Type B pancreatic cell (in vitro differentiated cells): ENCODE measurements at regions not wholly inside any gene's neighbourhood (a gene's known extent, or its start where the extent isn't known, plus 50 kb on each side); places are given as distances from the start of the nearest gene placed in this dataset.

Source experiments
- DNase-seq: peaks from one replicate; pipeline ENCODE4 v3.0.0; 2021; ENCODE audit warnings: mixed read lengths; ENCODE audit not compliant: unreplicated experiment; ENCODE audit errors: extremely low spot score
- H3K27ac Mint-ChIP-seq: 2 replicates; pipeline ENCODE4 v1.8.0; 2021; ENCODE audit warnings: mild to moderate bottlenecking, mixed read lengths
- H3K27me3 Mint-ChIP-seq: 2 replicates; pipeline ENCODE4 v1.8.0; 2021; ENCODE audit warnings: mixed read lengths
- H3K36me3 Mint-ChIP-seq: 2 replicates; pipeline ENCODE4 v1.8.0; 2021; ENCODE audit warnings: mixed read lengths
- H3K4me1 Mint-ChIP-seq: one replicate; pipeline ENCODE4 v1.8.0; 2021; ENCODE audit warnings: mixed read lengths; ENCODE audit not compliant: unreplicated experiment
- H3K4me3 Mint-ChIP-seq: 2 replicates; pipeline ENCODE4 v1.8.0; 2021; ENCODE audit warnings: mild to moderate bottlenecking, mixed read lengths
- H3K9me3 Mint-ChIP-seq: 2 replicates; pipeline ENCODE4 v1.8.0; 2021; ENCODE audit warnings: mixed read lengths
- TF ChIP-seq, protein P1 (sequence below): fragments of 200-600 bp; sonication (generic); conservative IDR thresholded peaks from 2 replicates; pipeline ENCODE4 v1.5.0; 2021; ENCODE audit warnings: antibody characterized with exemption, mild to moderate bottlenecking

DNA sequence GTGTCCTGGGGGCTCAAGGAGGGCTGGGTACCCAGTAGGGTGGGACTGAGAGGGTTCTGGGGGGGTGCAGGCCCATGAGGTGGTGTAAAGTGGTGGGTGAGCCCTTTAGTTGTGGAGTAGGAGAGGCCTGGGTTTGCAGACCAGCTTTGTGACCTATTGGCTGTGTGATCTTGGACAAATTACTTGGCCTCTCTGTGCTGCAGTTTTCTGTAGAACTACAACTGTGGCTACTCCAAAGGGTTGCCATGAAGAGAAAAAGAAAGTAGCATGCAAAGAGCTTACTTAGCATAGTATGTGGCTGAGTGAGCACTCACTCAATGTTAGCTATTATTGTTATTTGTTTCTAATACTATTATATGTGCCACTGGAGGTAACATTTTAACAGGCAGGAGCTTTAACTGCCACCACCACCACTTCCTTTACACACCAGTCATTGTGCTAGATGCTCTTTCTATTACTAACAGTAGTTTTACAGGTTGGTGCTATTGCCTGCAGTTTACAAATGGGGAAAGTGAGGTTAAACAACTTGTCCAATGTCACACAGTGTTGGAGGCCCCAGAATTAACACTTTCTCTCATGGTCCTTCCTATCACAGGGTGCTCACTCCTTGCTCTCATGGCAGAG is 286.8 kb downstream of the DHX35 start:
- Mint-ChIP-seq H3K36me3 (no peaks in the 10 kb centered on the region), H3K27me3 (peaks cover 23% of the 10 kb centered on the region), H3K27ac (no peak overlapping the region), H3K4me3 (no peak overlapping the region), H3K9me3 (no peaks in the 10 kb centered on the region), H3K4me1 (peaks cover 32% of the 10 kb centered on the region)
- TF ChIP-seq, protein P1, sequence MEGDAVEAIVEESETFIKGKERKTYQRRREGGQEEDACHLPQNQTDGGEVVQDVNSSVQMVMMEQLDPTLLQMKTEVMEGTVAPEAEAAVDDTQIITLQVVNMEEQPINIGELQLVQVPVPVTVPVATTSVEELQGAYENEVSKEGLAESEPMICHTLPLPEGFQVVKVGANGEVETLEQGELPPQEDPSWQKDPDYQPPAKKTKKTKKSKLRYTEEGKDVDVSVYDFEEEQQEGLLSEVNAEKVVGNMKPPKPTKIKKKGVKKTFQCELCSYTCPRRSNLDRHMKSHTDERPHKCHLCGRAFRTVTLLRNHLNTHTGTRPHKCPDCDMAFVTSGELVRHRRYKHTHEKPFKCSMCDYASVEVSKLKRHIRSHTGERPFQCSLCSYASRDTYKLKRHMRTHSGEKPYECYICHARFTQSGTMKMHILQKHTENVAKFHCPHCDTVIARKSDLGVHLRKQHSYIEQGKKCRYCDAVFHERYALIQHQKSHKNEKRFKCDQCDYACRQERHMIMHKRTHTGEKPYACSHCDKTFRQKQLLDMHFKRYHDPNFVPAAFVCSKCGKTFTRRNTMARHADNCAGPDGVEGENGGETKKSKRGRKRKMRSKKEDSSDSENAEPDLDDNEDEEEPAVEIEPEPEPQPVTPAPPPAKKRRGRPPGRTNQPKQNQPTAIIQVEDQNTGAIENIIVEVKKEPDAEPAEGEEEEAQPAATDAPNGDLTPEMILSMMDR: no peak
- no peak for DNase-seq

DNA sequence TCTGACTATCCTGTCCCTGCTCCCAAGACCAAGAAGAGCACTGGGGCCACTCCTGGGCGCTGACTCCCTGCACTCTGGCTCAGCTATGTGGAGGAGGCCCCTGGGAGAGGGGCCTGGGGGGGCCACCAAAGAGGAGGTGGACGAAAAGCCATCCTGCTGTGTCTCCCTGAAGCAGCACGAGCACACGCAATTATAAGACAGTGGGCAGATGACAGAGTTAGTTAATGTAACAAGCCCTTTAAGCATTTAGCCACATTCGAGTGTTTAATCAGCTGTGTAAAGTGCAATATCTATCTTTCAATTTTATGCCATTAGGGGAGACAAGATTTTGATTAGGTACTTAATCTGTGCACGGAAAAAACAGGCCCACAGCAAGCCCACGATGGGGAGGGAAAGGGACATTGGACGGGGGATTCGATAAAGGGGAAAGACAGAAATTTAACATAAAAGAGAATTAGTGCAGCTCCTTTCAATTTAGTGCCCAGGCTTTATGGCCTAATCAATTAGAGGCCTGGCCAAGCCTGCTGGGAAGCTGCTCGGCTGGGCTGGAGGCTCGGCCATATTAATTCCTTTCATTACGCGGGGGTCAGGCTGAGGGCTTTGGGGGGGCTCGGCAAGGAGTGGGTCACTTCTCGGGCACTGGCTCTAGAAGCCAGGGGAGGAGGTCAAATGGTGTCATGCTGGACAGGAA is 286.2 kb downstream of the DHX35 start:
- Mint-ChIP-seq H3K27ac (no peak overlapping the region), H3K36me3 (no peaks in the 10 kb centered on the region), H3K4me3 (no peak overlapping the region), H3K4me1 (peaks cover 28% of the 10 kb centered on the region), H3K27me3 (peaks cover 25% of the 10 kb centered on the region), H3K9me3 (no peaks in the 10 kb centered on the region)
- no peak for DNase-seq
- TF ChIP-seq, protein P1: no peak

DNA sequence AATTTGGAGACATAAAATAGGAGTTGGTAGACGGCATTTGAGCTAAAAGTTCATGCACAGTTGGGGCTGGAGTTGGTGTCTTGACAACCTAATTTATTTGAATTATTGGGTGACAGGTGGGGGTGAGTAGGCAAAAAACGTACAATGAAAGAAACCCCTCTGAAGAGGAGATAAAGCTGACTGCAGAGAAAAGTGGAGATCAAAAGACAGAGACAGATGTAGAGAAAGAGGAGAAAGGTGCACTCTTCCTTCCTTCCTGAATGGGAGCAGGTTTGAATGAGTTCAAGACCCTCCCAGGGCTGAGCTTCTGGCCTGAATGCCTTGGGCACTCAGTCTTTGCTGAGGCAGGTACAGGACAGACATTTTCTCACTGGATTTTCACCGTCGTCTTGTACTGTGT is 284.3 kb downstream of the DHX35 start:
- Mint-ChIP-seq H3K4me1 (peaks cover 13% of the 10 kb centered on the region), H3K27me3 (peaks cover 26% of the 10 kb centered on the region), H3K27ac (no peak overlapping the region), H3K36me3 (no peaks in the 10 kb centered on the region), H3K9me3 (no peaks in the 10 kb centered on the region), H3K4me3 (no peak overlapping the region)
- no peak for DNase-seq
- TF ChIP-seq, protein P1: no peak

DNA sequence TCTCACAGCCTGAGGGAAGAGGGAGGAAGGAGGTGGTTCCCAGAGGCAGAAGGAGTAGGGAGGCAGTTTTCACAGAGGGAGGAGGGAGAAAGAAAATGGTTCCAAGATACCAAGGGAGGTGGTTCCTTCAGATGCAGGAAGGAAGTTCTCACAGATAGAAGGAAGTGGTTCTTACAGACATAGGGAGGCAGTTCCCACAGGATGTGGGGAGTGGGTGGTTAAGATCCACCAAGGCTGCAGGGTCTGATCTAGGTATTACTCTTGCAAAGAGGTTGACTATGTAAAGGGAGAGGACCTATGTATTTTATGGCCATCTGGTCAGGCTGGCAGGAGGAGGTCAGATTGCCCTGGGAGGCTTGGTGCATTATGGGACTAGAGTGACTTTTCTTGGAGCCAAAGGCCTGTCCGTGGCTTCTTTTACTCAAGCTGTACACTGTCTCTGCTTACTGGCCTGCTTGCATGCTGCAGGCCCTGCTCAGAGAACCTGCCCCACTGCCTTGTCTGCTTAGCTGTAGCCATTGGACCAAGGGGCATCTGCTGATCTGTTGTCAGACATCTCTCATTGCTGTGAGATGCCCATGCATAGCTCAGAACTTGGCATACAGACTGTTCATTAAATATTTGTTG is 283.7 kb downstream of the DHX35 start:
- H3K4me1 Mint-ChIP-seq: peaks cover 12% of the 10 kb centered on the region
- TF ChIP-seq, protein P1: no peak
- H3K27ac Mint-ChIP-seq: no peak overlapping the region
- DNase-seq: no peak
- H3K36me3 Mint-ChIP-seq: no peaks in the 10 kb centered on the region
- no peak overlapping the region for H3K4me3 Mint-ChIP-seq
- H3K9me3 Mint-ChIP-seq: no peaks in the 10 kb centered on the region
- peaks cover 28% of the 10 kb centered on the region for H3K27me3 Mint-ChIP-seq

DNA sequence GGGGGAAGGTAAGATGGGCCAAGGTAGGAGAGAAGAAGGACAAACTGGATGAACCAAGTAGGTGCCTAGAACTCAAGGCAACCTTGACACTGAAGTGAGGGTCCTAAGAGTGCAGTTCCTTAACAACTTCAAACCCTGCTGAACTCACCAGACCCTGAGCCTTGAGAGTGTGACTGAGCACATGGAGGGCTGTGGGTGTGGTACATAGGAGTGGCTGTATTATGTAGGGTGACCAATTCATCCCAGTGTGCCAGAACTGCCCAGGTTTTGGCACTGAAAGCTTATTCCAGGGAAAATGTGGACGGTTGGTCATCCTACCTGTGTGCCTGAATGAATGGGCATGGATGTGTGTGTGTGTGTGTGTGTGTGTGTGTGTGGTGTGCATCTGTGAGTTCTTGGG is 281.8 kb downstream of the DHX35 start:
- TF ChIP-seq, protein P1: no peak
- Mint-ChIP-seq H3K4me1 (peaks cover 12% of the 10 kb centered on the region), H3K27me3 (peaks cover 27% of the 10 kb centered on the region), H3K9me3 (no peaks in the 10 kb centered on the region), H3K4me3 (no peak overlapping the region), H3K27ac (no peak overlapping the region), H3K36me3 (no peaks in the 10 kb centered on the region)
- no peak for DNase-seq
